Right ventricle myocardium superior (tissue), 1 donor: ENCODE measurements at regions not wholly inside any gene's neighbourhood (a gene's known extent, or its start where the extent isn't known, plus 50 kb on each side); places are given as distances from the start of the nearest gene placed in this dataset.
"Not testable (repeated sequence)": the region's sequence is repeated elsewhere in the genome, so short reads cannot be mapped to it uniquely, and the experiment has no call there.

ENCODE experiments used
- ATAC-seq: fragments of 200-7000 bp; cut with Tn5 transposase; one replicate; pipeline ENCODE4 v1.9.1; 2020; ENCODE audit warnings: mild to moderate bottlenecking; ENCODE audit not compliant: poor library complexity
- DNase-seq: peaks from one replicate; pipeline ENCODE4 v3.0.0-alpha.2; 2020
- intact Hi-C: fragments of 100-400 bp; cut with DNase I; formaldehyde crosslinking; loops from one replicate; pipeline ENCODE4 v1.11.2; 2022
- donor health status: DM: no; HTN: yes; CAD: no; lungs with severe emphysema.

DNA sequence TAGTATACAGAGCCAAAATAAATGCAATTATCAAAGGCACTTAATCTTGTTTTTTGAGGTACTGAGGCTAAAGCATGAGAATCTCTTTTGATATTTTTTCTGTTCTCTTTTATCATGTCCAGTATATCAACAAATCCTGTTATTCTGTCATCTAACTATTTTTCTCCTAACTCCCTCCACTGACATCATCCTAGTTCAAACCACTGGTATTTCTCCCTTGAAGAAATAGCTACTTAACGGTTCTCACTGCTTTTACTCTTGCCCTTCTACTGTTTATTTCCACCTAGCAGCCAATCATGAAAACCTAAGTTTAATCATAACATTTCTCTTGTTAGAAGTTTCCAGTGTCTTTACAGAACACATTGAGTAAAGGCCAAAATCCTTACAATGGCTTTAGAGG, 317.6 kb downstream of the GPD2 start:
- intact Hi-C loops, result no loop called here
- DNase-seq (no peak), ATAC-seq (no peak)

DNA sequence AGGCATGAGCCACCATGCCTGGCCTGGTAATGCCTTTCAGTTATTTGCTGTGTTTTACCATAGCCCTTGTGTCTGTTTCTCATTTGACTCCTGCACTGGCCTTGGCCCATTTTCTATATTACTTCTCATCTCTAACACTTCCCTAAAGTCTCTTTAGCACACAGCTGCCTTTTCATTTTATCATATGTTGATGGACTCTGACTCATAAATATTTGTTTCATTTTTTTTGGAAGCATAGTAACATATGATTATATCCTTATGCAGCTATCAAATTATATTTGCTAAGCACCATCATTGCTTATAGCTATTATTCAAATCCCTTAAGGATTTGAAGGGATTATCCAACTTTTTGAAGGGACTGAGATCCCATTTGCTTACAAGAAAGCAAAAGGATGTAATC, 320.3 kb downstream of the GPD2 start:
- intact Hi-C loops, result no loop called here
- DNase-seq, result no peak
- no peak for ATAC-seq

DNA sequence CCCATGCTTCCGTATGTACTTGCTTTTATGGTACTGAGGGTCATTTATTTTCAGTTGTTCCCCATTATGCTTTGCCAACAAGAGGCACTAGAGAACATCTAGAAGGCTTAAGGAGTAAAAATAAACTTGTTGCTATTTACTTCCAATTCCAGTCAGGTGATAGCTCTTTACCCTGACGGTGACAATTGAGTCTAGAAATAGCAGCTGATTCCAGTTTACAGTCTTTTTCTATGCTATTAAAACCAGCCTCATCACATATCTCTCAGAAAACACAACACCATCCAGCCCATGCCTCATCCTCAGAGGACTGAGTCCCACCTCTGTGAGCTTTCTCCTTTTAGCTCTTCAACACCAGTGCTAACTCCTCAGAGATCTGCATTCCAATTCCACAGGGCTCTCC, 327.0 kb downstream of the GPD2 start:
- DNase-seq, result no peak
- peak; percentile 75 for ATAC-seq
- intact Hi-C loops, result no loop called here

GRCh38 chr2:156765043-156765442, 328.9 kb downstream of the GPD2 start:
- DNase-seq, result no peak
- intact Hi-C loops, result no loop called here
- no peak for ATAC-seq

DNA sequence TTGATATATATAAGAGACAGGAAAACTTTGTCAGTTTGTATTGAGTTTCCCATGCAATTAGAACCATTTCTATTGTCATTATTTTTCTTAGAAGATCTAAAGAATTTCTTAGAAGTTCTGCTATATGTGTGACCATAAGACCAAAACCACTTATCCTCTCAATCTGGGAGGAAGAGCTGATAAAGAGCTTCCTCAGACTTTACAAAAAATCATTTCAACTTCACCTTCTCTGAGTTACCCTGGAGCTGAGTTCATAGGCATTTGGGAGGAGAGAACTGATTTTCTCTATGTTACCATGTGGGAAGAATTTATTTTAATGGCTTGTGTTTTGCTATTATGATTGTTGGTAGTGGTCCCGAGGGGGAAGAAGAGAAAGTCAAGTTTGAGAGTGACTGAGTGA, 329.3 kb downstream of the GPD2 start:
- no peak for ATAC-seq

DNA sequence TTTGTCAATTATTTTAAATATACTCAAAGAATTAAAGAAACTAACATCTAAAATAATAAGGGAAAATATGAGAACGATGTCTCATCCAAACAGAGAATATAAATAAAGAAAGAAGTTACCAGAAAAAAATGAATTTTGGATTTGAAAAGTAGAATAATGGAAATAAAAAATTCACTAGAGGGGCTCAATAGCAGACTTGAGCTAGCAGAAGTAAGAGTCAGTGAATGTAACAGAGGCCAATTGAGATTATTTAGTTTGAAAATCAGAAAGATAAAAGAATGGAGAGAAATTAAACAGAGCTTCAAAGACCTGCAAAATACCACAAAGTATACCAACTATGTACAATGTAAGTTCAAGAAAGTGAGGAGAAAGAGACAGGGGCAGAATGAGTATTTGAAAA, 333.6 kb downstream of the GPD2 start:
- no peak for DNase-seq
- no peak for ATAC-seq
- intact Hi-C loops, result no loop called here

More for the DNA sequence above, 329.3 kb downstream of the GPD2 start:
- intact Hi-C loops, result no loop called here
- no peak for DNase-seq

DNA sequence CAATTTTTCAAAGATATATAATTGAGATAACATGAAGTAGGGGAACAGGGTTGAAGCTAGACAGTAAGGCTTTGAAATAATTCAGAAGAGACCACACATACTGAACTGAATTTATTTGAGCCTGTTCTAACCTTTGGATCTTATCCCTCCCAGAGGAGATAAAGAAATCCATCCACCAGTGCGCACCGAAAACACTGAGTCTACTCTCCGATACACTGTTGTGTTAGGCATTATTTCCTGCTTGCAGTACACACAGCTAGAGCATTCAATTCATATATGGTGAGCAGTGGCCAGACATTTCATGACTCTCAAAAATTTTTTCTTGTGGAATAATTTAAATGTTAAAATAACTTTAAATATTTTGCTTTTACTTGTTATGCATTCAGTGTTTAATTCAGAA, 342.7 kb downstream of the GPD2 start:
- DNase-seq, result no peak
- no peak for ATAC-seq
- intact Hi-C loops, result no loop called here

DNA sequence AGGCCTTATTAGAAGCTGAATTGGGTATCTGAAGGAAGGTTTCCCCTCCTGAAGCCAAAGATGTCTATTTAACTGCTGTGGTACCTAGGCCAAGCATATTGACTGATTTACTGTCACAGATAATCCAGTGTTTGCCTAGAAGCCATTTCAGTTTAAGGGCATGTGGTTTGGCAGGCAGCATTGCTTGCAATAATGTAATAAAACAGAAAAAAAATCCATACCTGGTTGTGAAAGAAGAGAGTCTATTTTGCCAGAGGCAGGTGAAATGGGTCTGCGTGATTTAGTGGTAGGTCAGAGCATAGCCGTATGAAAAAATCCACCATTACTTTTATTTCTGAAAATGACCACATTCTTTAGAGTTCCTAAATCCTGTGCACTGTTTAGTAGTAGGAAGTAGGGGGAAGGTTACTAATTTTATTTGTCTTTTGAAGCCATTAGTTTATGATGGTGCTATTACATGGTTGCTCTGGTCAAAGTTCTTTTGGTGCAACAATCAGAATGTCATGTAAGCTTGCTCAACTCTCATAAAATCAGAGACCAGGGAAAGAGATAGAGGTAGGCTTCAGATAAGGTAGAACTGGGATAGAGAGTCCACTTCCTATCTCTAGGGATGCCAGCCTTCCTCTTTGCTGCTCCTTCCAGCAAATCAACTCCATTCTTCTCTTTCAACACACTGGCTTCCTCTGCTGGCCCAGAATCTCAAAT, 343.4 kb downstream of the GPD2 start:
- ATAC-seq (no peak), DNase-seq (no peak)

GRCh38 chr2:156781677-156782076, 345.5 kb downstream of the GPD2 start:
- not testable (repeated sequence) for DNase-seq, ATAC-seq
- intact Hi-C loops, result loop anchor here (10.0 kb wide), 1 partner anchor 127 kb away; no protein-coding TSS in a partner anchor

More for the DNA sequence above, 343.4 kb downstream of the GPD2 start:
- intact Hi-C loops, result loop anchor here (10.0 kb wide), 1 partner anchor 125 kb away; no protein-coding TSS in a partner anchor

DNA sequence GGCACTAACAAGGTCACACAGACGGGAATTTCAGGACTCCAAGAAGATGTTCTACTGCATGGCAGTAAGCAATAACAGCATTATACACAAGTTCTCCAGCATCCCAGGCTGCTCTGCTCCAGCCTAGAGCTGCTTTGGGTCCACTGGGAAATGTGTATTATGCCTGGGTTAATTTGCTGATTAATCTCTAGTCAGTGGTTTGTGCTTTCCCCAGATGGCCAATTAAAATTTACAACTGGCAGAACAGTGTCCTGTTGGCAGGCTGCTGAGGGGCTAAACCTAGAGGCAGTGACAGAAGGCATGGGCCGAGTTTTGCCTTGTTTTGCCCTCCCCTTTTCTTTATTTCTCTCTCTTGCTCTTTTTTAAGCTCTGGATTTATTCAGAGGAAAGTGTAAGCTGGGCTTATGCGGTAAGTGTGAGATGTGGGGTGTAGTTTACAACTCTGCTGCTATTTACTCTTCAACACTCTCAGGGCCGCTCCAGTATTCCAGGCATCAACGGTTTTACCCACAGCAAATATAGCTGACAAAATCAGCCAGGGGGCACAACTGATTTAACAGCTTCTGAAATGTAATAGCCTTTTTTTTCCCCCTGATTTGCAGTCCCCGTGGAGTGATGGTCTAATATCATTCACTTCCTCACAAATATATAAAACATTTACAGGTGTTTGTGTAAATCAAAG, 348.0 kb downstream of the GPD2 start:
- ATAC-seq (peak; percentile 11), DNase-seq (no peak)

DNA sequence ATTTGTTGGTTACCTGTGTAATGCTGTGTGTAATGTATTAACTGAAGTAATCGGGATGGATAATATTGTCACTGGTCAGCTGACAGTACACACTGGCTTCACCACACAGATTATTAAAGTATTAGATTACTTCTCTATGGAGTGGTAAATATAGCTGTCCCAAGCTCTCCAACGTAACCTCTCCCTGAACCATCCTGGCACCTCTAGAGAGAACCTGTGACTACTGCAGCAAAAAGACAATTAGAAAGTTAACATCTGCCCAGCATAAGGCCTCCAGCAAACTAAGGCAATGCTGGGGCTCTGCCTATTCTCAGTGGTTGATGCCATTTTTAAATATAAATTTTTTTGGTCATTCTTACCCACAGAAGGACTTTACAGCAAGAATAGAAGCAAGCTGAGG, 351.3 kb downstream of the GPD2 start:
- ATAC-seq (peak; percentile 93), DNase-seq (no peak)
- intact Hi-C loops, result loop anchor here (10.0 kb wide), 1 partner anchor 133 kb away; no protein-coding TSS in a partner anchor

More for the DNA sequence above, 348.0 kb downstream of the GPD2 start:
- intact Hi-C loops, result loop anchor here (10.0 kb wide), 1 partner anchor 129 kb away; no protein-coding TSS in a partner anchor

GRCh38 chr2:156790343-156791037, 354.3 kb downstream of the GPD2 start:
- no peak for DNase-seq
- intact Hi-C loops, result no loop called here

GRCh38 chr2:156792242-156792840, 356.2 kb downstream of the GPD2 start:
- ATAC-seq (no peak), DNase-seq (no peak)
- intact Hi-C loops, result no loop called here

More at GRCh38 chr2:156790343-156791037, 354.3 kb downstream of the GPD2 start:
- no peak for ATAC-seq

DNA sequence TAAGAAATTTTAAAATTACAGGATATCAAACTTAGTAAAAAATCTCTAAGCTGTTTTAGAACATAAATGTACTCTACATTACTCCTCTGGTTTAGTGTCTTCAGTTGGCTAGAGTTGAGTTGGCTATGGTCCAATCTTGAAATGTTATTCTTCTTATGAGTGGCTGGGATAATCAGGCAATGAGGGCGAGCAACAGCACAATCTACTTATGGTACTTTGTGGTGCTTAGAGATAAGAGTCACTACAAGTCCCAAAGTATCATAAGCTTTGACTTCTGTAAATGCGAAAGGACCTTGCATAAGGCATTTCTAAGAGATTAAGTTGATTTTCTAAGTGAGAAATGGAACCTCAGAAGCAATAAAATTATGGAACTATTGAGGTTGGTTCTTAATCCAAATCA, 361.7 kb downstream of the GPD2 start:
- peak; percentile 25 for ATAC-seq
- intact Hi-C loops, result no loop called here
- DNase-seq, result no peak

- ATAC-seq, result no peak
- intact Hi-C loops, result no loop called here
- no peak for DNase-seq
Observed at GRCh38 chr2:156800065-156800653, 364.0 kb downstream of the GPD2 start.

GRCh38 chr2:156800781-156801361, 364.7 kb downstream of the GPD2 start:
- ATAC-seq (no peak), DNase-seq (no peak)
- intact Hi-C loops, result no loop called here

GRCh38 chr2:156803243-156803642, 367.1 kb downstream of the GPD2 start:
- ATAC-seq, result no peak
- intact Hi-C loops, result no loop called here
- DNase-seq, result no peak

- ATAC-seq, result no peak
- intact Hi-C loops, result no loop called here
- DNase-seq, result no peak
Observed at GRCh38 chr2:156803967-156804366, 367.8 kb downstream of the GPD2 start.
